MM.1S (cell line): ENCODE measurements at regions not wholly inside any gene's neighbourhood (a gene's known extent, or its start where the extent isn't known, plus 50 kb on each side); places are given as distances from the start of the nearest gene placed in this dataset.
"Not testable (repeated sequence)": the region's sequence is repeated elsewhere in the genome, so short reads cannot be mapped to it uniquely, and the experiment has no call there.

Experiments used
- DNase-seq: peaks from one replicate; pipeline ENCODE4 v3.0.0-alpha.2; 2015
- H2AFZ ChIP-seq: fragments of 300-600 bp; sonication (generic); 2 replicates; pipeline ENCODE4 v1.6.0; 2016; ENCODE audit warnings: antibody characterized with exemption, low read length
- H3F3A ChIP-seq: fragments of 300-600 bp; sonication (generic); 2 replicates; pipeline ENCODE4 v1.6.1; 2016; ENCODE audit warnings: mild to moderate bottlenecking, antibody characterized with exemption, low read length, moderate library complexity, mixed read lengths; ENCODE audit not compliant: insufficient read depth
- H3K27ac ChIP-seq: fragments of 300-600 bp; sonication (generic); 2 replicates; pipeline ENCODE4 v1.5.1; 2016; ENCODE audit warnings: mild to moderate bottlenecking, low read length
- H3K27me3 ChIP-seq: fragments of 300-600 bp; sonication (generic); replicated peaks from 2 replicates; pipeline ENCODE4 v1.6.0; 2016; ENCODE audit warnings: low read length; ENCODE audit not compliant: insufficient read depth
- H3K36me3 ChIP-seq: fragments of 300-600 bp; sonication (generic); replicated peaks from 2 replicates; pipeline ENCODE4 v1.6.1; 2016; ENCODE audit warnings: mild to moderate bottlenecking, low read length, mixed read lengths; ENCODE audit not compliant: insufficient read depth
- H3K4me1 ChIP-seq: fragments of 300-600 bp; sonication (generic); 2 replicates; pipeline ENCODE4 v1.6.1; 2016; ENCODE audit warnings: low read length, mixed read lengths
- H3K4me2 ChIP-seq: fragments of 300-600 bp; sonication (generic); 2 replicates; pipeline ENCODE4 v1.6.0; 2016; ENCODE audit warnings: low read depth, low read length
- H3K4me3 ChIP-seq: fragments of 300-600 bp; sonication (generic); 2 replicates; pipeline ENCODE4 v1.5.1; 2016; ENCODE audit warnings: low read length, mixed read lengths
- H3K79me2 ChIP-seq: fragments of 300-600 bp; sonication (generic); 2 replicates; pipeline ENCODE4 v1.6.1; 2016; ENCODE audit warnings: mixed run types, low read length, mixed read lengths
- H3K9ac ChIP-seq: fragments of 300-600 bp; sonication (generic); 2 replicates; pipeline ENCODE4 v1.6.1; 2016; ENCODE audit warnings: low read length, mixed read lengths
- H3K9me2 ChIP-seq: fragments of 300-600 bp; sonication (generic); replicated peaks from 2 replicates; pipeline ENCODE4 v1.6.1; 2016; ENCODE audit warnings: mild to moderate bottlenecking, low read length, mixed read lengths; ENCODE audit not compliant: insufficient read depth
- H3K9me3 ChIP-seq: fragments of 300-600 bp; sonication (generic); replicated peaks from 2 replicates; pipeline ENCODE4 v1.6.1; 2016; ENCODE audit warnings: mild to moderate bottlenecking, low read length, mixed read lengths; ENCODE audit not compliant: insufficient read depth
- H4K20me1 ChIP-seq: fragments of 300-600 bp; sonication (generic); 2 replicates; pipeline ENCODE4 v1.6.1; 2016; ENCODE audit warnings: mild to moderate bottlenecking, low read length, moderate library complexity, mixed read lengths; ENCODE audit not compliant: insufficient read depth
- CTCF ChIP-seq: fragments of 300-600 bp; sonication (generic); IDR thresholded peaks from 2 replicates; pipeline ENCODE4 v1.5.1; 2016; ENCODE audit warnings: antibody characterized with exemption, low read length, mixed read lengths
- EZH2 ChIP-seq: fragments of 300-600 bp; sonication (generic); optimal IDR thresholded peaks from 2 replicates; pipeline ENCODE3; 2017; ENCODE audit warnings: low read depth, mild to moderate bottlenecking, antibody characterized with exemption, low read length, mixed read lengths
- EZH2phosphoT487 ChIP-seq: fragments of 300-600 bp; sonication (generic); IDR thresholded peaks from 2 replicates; pipeline ENCODE4 v1.6.1; 2018; ENCODE audit warnings: antibody characterized with exemption, low read length

- H3K27me3 ChIP-seq = no peaks in the 10 kb centered on the region
- no peaks in the 10 kb centered on the region for H3K4me1 ChIP-seq
Measured at GRCh38 chrX:148290041-148290440, 210.4 kb upstream of the AFF2 start.

GRCh38 chrX:148290931-148291330 lies 209.5 kb upstream of the AFF2 start:
- H3K4me1 ChIP-seq = no peaks in the 10 kb centered on the region
- H3K36me3 ChIP-seq = no peaks in the 10 kb centered on the region
- DNase-seq = no peak
- H3K4me3 ChIP-seq = no peak overlapping the region
- no peaks in the 10 kb centered on the region for H3K9me2 ChIP-seq
- no peak overlapping the region for H3K27ac ChIP-seq
- no peaks in the 10 kb centered on the region for H4K20me1 ChIP-seq
- H3K4me2 ChIP-seq = no peak overlapping the region
- H2AFZ ChIP-seq = no peak overlapping the region
- H3K9me3 ChIP-seq = no peaks in the 10 kb centered on the region
- H3F3A ChIP-seq = no peaks in the 10 kb centered on the region
- no peaks in the 10 kb centered on the region for H3K79me2 ChIP-seq
- H3K9ac ChIP-seq = no peak overlapping the region
- no peak for TF ChIP-seq EZH2phosphoT487
- TF ChIP-seq EZH2 = no peak
- TF ChIP-seq CTCF = no peak
- no peaks in the 10 kb centered on the region for H3K27me3 ChIP-seq

More at GRCh38 chrX:148290041-148290440, 210.4 kb upstream of the AFF2 start:
- no peak overlapping the region for H3K9ac ChIP-seq
- H2AFZ ChIP-seq = no peak overlapping the region
- H3K9me3 ChIP-seq = no peaks in the 10 kb centered on the region
- H3K36me3 ChIP-seq = no peaks in the 10 kb centered on the region
- no peak for TF ChIP-seq CTCF
- TF ChIP-seq EZH2phosphoT487 = no peak
- no peak for TF ChIP-seq EZH2
- H3K4me2 ChIP-seq = no peak overlapping the region
- no peaks in the 10 kb centered on the region for H3K9me2 ChIP-seq
- H3K4me3 ChIP-seq = no peak overlapping the region
- H3K27ac ChIP-seq = no peak overlapping the region
- no peaks in the 10 kb centered on the region for H4K20me1 ChIP-seq
- no peaks in the 10 kb centered on the region for H3F3A ChIP-seq
- DNase-seq = no peak
- no peaks in the 10 kb centered on the region for H3K79me2 ChIP-seq

GRCh38 chrX:148298737-148299136 lies 201.7 kb upstream of the AFF2 start:
- DNase-seq = no peak
- Histone ChIP-seq H3K9ac (no peak overlapping the region), H4K20me1 (no peaks in the 10 kb centered on the region), H3K9me3 (no peaks in the 10 kb centered on the region), H3K4me1 (no peaks in the 10 kb centered on the region), H3K4me3 (no peak overlapping the region), H3K36me3 (no peaks in the 10 kb centered on the region), H3F3A (no peaks in the 10 kb centered on the region), H3K9me2 (no peaks in the 10 kb centered on the region), H3K79me2 (no peaks in the 10 kb centered on the region), H3K4me2 (no peak overlapping the region), H3K27me3 (no peaks in the 10 kb centered on the region), H3K27ac (no peak overlapping the region), H2AFZ (no peak overlapping the region)
- TF ChIP-seq CTCF (no peak), EZH2 (no peak), EZH2phosphoT487 (no peak)

- H3K27ac ChIP-seq, H3K9ac ChIP-seq, H3K4me3 ChIP-seq, H3K79me2 ChIP-seq, H3K9me2 ChIP-seq, H4K20me1 ChIP-seq, H3K9me3 ChIP-seq, DNase-seq, H3K36me3 ChIP-seq, H3K4me1 ChIP-seq, H3K4me2 ChIP-seq, H2AFZ ChIP-seq, H3F3A ChIP-seq, H3K27me3 ChIP-seq: not testable (repeated sequence)
Measured at GRCh38 chrX:148305214-148305613, 195.2 kb upstream of the AFF2 start.
